Memory B cell (primary cell): ENCODE measurements at regions not wholly inside any gene's neighbourhood (a gene's known extent, or its start where the extent isn't known, plus 50 kb on each side); places are given as distances from the start of the nearest gene placed in this dataset.

Source experiments
- ATAC-seq: fragments of 150-1000 bp; cut with Tn5 transposase; 2 replicates; pipeline ENCODE4 v1.10.0; 2021; ENCODE audit warnings: low read depth, mild to moderate bottlenecking, moderate library complexity
- DNase-seq, 2 donors: peaks; one replicate each; pipeline ENCODE4 v3.0.0; 2022; ENCODE audit warnings: low spot score in 2 of 2
- H3K27ac Mint-ChIP-seq: one replicate; pipeline ENCODE4 v1.8.0; 2022; ENCODE audit warnings: mild to moderate bottlenecking, moderate library complexity, mixed read lengths
- H3K27me3 Mint-ChIP-seq: one replicate; pipeline ENCODE4 v1.8.0; 2022; ENCODE audit warnings: mixed read lengths
- H3K36me3 Mint-ChIP-seq: one replicate; pipeline ENCODE4 v1.8.0; 2022; ENCODE audit warnings: mild to moderate bottlenecking, mixed read lengths
- H3K4me1 Mint-ChIP-seq: one replicate; pipeline ENCODE4 v1.8.0; 2022; ENCODE audit warnings: mixed read lengths
- H3K4me3 Mint-ChIP-seq: one replicate; pipeline ENCODE4 v1.8.0; 2022; ENCODE audit warnings: mild to moderate bottlenecking, moderate library complexity, mixed read lengths
- H3K9me3 Mint-ChIP-seq: one replicate; pipeline ENCODE4 v1.8.0; 2022; ENCODE audit warnings: mixed read lengths

DNA sequence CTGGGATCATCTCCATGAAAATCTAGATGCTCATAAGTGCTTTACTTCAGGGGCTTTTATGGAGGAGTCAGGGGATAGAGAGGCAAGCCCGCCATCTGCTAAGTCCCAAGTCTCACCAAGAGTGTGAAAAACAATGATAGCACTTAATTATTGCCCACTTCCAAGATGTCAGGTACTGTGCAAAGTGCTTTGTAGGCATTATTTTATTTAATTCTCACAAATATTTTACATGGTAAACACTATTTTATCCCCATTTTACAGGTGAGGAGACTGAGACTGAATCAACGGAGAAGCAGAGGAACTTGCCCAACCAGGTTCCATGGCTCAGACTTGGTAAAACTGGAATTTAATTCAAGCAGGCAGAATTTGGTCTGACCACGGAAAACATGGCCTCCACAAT lies 147.5 kb downstream of the ACKR3 start:
- Mint-ChIP-seq H3K27ac (no peak overlapping the region), H3K36me3 (no peaks in the 10 kb centered on the region), H3K4me3 (no peak overlapping the region), H3K27me3 (peaks cover 14% of the 10 kb centered on the region), H3K9me3 (no peaks in the 10 kb centered on the region), H3K4me1 (no peaks in the 10 kb centered on the region)
- ATAC-seq: no peak
- DNase-seq: no peak

DNA sequence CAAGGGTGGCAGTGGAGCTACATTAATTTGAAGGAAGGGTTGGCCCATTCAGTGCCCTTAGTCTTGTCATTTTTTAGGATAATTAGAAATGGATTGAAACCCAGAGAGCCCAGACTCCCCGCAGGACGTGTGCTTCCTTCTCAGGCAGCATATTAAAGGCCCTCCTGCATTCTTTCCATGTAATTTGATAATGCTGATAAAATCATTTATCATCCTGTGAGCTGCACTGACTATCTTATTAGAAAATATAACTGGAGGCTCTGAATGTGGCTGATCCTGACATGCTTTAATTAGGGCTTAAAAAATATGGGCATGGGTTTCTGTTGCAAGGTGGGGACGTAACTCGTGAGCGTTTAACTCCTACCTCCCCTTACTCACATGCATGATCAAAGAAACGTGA lies 148.1 kb downstream of the ACKR3 start:
- Mint-ChIP-seq H3K4me3 (no peak overlapping the region), H3K4me1 (no peaks in the 10 kb centered on the region), H3K9me3 (no peaks in the 10 kb centered on the region), H3K36me3 (no peaks in the 10 kb centered on the region), H3K27me3 (peaks cover 14% of the 10 kb centered on the region), H3K27ac (no peak overlapping the region)
- ATAC-seq (no peak), DNase-seq (no peak)

DNA sequence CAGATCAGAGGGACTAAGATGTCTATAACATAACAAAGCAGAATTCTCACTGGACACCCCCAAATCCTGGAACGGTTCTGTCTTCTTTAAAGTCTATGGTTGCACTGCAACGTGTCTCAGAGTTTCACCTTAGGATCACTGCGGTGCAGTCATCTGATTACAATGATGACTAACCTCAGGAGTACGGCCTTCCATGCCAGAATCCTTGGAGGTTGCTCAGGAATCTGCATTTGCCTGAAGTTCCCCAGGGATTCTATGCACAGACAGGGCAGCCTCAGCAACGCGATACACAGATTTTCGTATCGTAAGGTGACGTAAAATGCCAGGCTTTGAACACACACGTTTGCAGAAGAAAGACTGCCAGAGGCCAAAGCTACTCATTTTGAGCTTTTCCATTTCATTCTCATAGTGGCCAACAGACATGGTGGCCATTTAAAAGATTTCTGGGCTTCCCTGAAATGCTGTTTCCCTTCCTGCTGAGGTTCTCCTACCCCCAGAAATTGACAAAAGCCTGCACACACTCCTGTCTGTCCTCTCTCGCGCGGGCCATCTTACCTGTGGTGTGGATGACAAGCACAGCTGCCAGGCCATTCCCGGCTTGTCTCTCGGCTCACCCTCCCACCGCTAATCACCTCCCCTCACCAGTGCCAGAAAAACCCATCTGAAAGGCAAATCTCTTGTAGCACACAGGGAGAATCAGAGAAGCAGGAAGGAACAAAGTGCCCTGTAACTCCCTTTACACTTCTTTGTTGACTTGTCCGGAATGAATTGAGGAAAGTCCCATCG lies 148.8 kb downstream of the ACKR3 start:
- Mint-ChIP-seq H3K9me3 (no peaks in the 10 kb centered on the region), H3K36me3 (no peaks in the 10 kb centered on the region), H3K27me3 (peaks cover 14% of the 10 kb centered on the region), H3K4me1 (no peaks in the 10 kb centered on the region), H3K4me3 (no peak overlapping the region), H3K27ac (no peak overlapping the region)
- no peak for ATAC-seq
- no peak for DNase-seq

DNA sequence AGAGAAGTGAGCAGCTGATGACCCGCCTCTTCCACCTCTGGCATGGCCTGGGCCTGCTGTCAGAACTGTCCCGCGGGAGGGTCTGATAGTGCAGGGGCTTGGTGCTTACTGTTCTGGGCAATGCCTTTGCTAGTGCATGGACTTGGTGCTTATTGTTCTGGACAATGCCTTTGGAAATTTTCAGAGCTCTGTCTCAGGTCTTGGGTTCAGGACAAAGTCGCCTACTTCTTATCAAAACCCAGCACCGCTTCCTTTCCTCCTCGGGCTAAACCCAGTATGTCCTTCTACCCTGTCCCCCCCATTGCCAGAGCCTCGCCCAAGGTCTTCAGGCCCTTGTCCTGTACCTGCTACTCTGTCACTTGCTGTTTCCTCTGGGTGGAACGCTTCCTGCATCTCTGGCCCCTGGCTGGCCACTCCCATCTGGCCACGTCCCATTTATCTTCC lies 149.6 kb downstream of the ACKR3 start:
- peaks cover 14% of the 10 kb centered on the region for H3K27me3 Mint-ChIP-seq
- ATAC-seq: no peak
- no peak overlapping the region for H3K27ac Mint-ChIP-seq
- H3K9me3 Mint-ChIP-seq: no peaks in the 10 kb centered on the region
- no peaks in the 10 kb centered on the region for H3K36me3 Mint-ChIP-seq
- no peaks in the 10 kb centered on the region for H3K4me1 Mint-ChIP-seq
- H3K4me3 Mint-ChIP-seq: no peak overlapping the region
- no peak for DNase-seq

- no peak overlapping the region for H3K4me3 Mint-ChIP-seq
- no peak for ATAC-seq
- no peaks in the 10 kb centered on the region for H3K4me1 Mint-ChIP-seq
- no peak overlapping the region for H3K27ac Mint-ChIP-seq
- H3K27me3 Mint-ChIP-seq: peaks cover 4% of the 10 kb centered on the region
- no peak for DNase-seq
- no peaks in the 10 kb centered on the region for H3K9me3 Mint-ChIP-seq
- no peaks in the 10 kb centered on the region for H3K36me3 Mint-ChIP-seq
Observed at GRCh38 chr2:236720974-236721540, 151.4 kb downstream of the ACKR3 start.

DNA sequence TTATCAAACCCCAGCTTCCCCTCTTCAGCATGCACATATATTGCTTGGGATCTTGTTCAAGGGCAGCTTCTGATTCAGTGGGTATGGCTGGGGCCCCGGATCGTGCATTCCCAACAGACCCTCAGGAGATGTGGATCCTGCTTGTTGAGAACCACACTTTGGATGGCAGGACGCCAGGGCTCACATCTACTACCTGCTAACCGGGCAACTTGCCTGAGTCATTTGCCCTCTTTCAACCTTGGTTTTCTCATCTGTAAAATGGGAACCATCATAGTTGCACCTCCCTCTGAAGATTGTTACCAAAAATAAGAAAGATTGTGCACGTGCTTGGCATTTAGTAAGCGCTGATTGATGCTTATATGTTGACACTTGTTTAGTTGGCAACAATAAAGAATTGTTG lies 154.6 kb downstream of the ACKR3 start:
- Mint-ChIP-seq H3K36me3 (no peaks in the 10 kb centered on the region), H3K4me3 (no peak overlapping the region), H3K4me1 (no peaks in the 10 kb centered on the region), H3K27me3 (peaks cover 5% of the 10 kb centered on the region), H3K9me3 (no peaks in the 10 kb centered on the region), H3K27ac (no peak overlapping the region)
- no peak for ATAC-seq
- DNase-seq: no peak

DNA sequence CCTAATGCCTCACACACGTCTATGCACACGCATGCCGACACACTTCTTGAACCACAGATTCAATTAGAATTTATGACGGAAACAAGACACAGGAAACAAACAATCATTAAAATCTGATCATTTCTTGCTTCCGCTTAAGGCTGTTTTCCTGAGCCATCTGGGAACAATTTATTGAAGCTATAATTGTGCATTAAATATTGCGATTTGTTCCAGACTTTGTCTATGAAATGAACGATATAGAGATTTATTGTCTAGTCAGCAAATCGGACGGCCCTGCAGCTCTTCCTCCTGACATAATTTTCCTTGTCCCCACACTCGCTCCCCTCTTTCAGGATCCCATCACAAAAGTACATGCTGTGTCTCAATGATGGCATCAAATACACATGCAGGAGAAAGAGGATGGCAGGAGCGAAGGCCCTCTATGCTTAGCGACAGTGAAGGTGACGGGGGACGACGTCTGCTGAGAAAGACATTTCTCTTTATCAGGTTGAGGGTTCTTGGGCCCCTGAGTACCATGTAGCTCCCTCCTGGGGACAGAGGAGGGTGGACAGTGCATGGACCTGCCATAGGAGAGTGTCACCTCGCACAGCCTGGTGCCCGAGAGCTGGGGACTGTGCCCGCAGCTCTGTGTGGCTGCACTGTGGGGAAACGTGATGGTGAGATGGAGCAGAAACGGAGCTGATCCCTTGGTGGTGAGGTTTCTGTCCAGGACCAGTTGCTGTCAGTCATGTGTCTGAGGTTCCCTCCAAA lies 157.3 kb downstream of the ACKR3 start:
- Mint-ChIP-seq H3K4me3 (no peak overlapping the region), H3K27me3 (peaks cover 2% of the 10 kb centered on the region), H3K36me3 (no peaks in the 10 kb centered on the region), H3K27ac (no peak overlapping the region), H3K9me3 (no peaks in the 10 kb centered on the region), H3K4me1 (no peaks in the 10 kb centered on the region)
- DNase-seq (no peak), ATAC-seq (no peak)

GRCh38 chr2:236728916-236729670 lies 159.5 kb downstream of the ACKR3 start:
- DNase-seq (no peak), ATAC-seq (no peak)
- H3K36me3 Mint-ChIP-seq: no peaks in the 10 kb centered on the region
- H3K9me3 Mint-ChIP-seq: no peaks in the 10 kb centered on the region
- H3K4me3 Mint-ChIP-seq: no peak overlapping the region
- peaks cover 4% of the 10 kb centered on the region for H3K27me3 Mint-ChIP-seq
- no peaks in the 10 kb centered on the region for H3K4me1 Mint-ChIP-seq
- H3K27ac Mint-ChIP-seq: no peak overlapping the region

GRCh38 chr2:236730393-236730792 lies 160.8 kb downstream of the ACKR3 start:
- no peak for DNase-seq
- no peak overlapping the region for H3K27ac Mint-ChIP-seq
- no peaks in the 10 kb centered on the region for H3K36me3 Mint-ChIP-seq
- no peak for ATAC-seq
- H3K4me3 Mint-ChIP-seq: no peak overlapping the region
- no peaks in the 10 kb centered on the region for H3K9me3 Mint-ChIP-seq
- H3K27me3 Mint-ChIP-seq: peaks cover 4% of the 10 kb centered on the region
- H3K4me1 Mint-ChIP-seq: no peaks in the 10 kb centered on the region

DNA sequence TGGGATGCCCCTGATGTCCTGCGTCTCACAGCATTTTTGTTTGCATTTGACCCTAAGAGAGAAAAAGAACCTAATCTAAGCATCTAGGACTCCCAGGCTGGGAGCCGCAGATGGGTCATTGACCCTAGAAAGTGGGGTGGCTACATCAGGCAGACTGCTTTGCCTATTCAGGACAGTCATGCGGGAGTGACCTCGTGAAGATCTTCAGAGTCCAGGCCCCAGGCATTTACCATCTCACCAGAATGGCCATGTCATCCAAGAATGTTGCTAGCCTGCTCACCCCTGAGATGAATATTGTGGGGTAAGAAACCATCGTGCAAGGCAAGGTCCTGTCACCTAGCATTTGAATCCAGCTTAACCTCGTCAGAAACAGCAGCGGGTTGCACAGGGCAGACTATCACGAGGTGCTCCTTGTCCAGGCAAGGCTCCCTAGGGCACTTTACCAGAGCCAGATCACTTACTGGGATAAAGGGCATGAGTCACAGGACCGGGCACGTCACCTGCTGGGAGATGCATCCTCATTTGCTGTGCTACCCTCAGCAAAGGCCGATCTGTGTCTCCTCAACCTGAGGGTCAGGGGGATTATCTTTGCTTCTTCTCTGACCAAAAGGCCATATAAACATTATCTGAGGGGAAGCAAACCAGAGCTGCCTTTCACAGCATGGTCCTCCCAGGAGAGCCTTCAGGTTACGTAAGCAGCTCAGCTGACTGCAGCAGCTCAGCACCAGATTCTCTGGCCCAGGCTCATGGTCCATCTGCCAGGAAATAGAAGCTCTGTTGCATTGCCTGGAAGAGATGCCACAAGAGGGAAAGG lies 162.3 kb downstream of the ACKR3 start:
- Mint-ChIP-seq H3K4me1 (no peaks in the 10 kb centered on the region), H3K36me3 (no peaks in the 10 kb centered on the region), H3K4me3 (no peak overlapping the region), H3K27me3 (peaks cover 4% of the 10 kb centered on the region), H3K27ac (no peak overlapping the region), H3K9me3 (no peaks in the 10 kb centered on the region)
- no peak for DNase-seq
- ATAC-seq: no peak

- Mint-ChIP-seq H3K9me3 (no peaks in the 10 kb centered on the region), H3K36me3 (no peaks in the 10 kb centered on the region)
Observed at GRCh38 chr2:236733156-236733555, 163.5 kb downstream of the ACKR3 start.

GRCh38 chr2:236735825-236736238 lies 166.2 kb downstream of the ACKR3 start:
- Mint-ChIP-seq H3K4me1 (no peaks in the 10 kb centered on the region), H3K4me3 (no peak overlapping the region), H3K27me3 (peaks cover 12% of the 10 kb centered on the region), H3K27ac (no peak overlapping the region), H3K36me3 (no peaks in the 10 kb centered on the region), H3K9me3 (peaks cover 6% of the 10 kb centered on the region)
- DNase-seq: no peak
- no peak for ATAC-seq

More at GRCh38 chr2:236733156-236733555, 163.5 kb downstream of the ACKR3 start:
- Mint-ChIP-seq H3K4me3 (no peak overlapping the region), H3K27me3 (peaks cover 4% of the 10 kb centered on the region), H3K4me1 (no peaks in the 10 kb centered on the region), H3K27ac (no peak overlapping the region)
- no peak for ATAC-seq
- no peak for DNase-seq

GRCh38 chr2:236738030-236738429 lies 168.4 kb downstream of the ACKR3 start:
- ATAC-seq (no peak), DNase-seq (no peak)
- H3K27ac Mint-ChIP-seq: no peak overlapping the region
- H3K9me3 Mint-ChIP-seq: peaks cover 6% of the 10 kb centered on the region
- no peaks in the 10 kb centered on the region for H3K36me3 Mint-ChIP-seq
- H3K4me3 Mint-ChIP-seq: no peak overlapping the region
- H3K27me3 Mint-ChIP-seq: peaks cover 13% of the 10 kb centered on the region
- H3K4me1 Mint-ChIP-seq: no peaks in the 10 kb centered on the region
